H1 (cell line): ENCODE measurements at regions not wholly inside any gene's neighbourhood (a gene's known extent, or its start where the extent isn't known, plus 50 kb on each side); places are given as distances from the start of the nearest gene placed in this dataset.

Experiments used
- CEBPB ChIP-seq: IDR thresholded peaks from 2 replicates; pipeline ENCODE4 v1.6.1; 2012; ENCODE audit warnings: low read depth, low read length
- CHD7 ChIP-seq: fragments of 300-600 bp; sonication (generic); IDR thresholded peaks from 2 replicates; pipeline ENCODE4 v1.7.1; 2012; ENCODE audit warnings: low read length, moderate library complexity, mild to moderate bottlenecking, inconsistent platforms; ENCODE audit not compliant: insufficient replicate concordance
- CTCF ChIP-seq, 3 experiments: IDR thresholded peaks; 1 replicate in 2 of 3; 2 replicates in 1 of 3; pipeline versions ENCODE4 v1.5.1 to v1.6.1; 2011; ENCODE audit warnings: low read length in 3 of 3, mild to moderate bottlenecking in 3 of 3, inconsistent platforms in 2 of 3, low read depth in 1 of 3, moderate library complexity in 1 of 3; ENCODE audit not compliant: insufficient read depth in 1 of 3; ENCODE audit errors: control extremely low read depth in 1 of 3
- GABPA ChIP-seq: IDR thresholded peaks from 2 replicates; pipeline ENCODE4 v1.6.1; 2011; ENCODE audit warnings: mild to moderate bottlenecking, low read length, moderate library complexity, borderline replicate concordance; ENCODE audit not compliant: insufficient read depth
- NANOG ChIP-seq: IDR thresholded peaks from 2 replicates; pipeline ENCODE4 v1.6.1; 2011; ENCODE audit warnings: low read length, low read depth, mild to moderate bottlenecking, inconsistent platforms; ENCODE audit not compliant: insufficient read depth, poor library complexity, severe bottlenecking
- POLR2A ChIP-seq, 2 experiments: IDR thresholded peaks; 1 replicate in 1 of 2; 2 replicates in 1 of 2; pipeline ENCODE4 v1.6.1; 2011; ENCODE audit warnings: low read depth in 2 of 2, low read length in 2 of 2, mild to moderate bottlenecking in 2 of 2; ENCODE audit errors: control extremely low read depth in 1 of 2
- SIRT6 ChIP-seq: IDR thresholded peaks from one replicate; pipeline ENCODE4 v1.7.1; 2012; ENCODE audit warnings: low read length, inconsistent platforms
- SP1 ChIP-seq: IDR thresholded peaks from 2 replicates; pipeline ENCODE4 v1.6.1; 2011; ENCODE audit warnings: low read depth, low read length
- USF2 ChIP-seq: IDR thresholded peaks from 2 replicates; pipeline ENCODE4 v1.6.1; 2011; ENCODE audit warnings: low read length, improper control_type of control experiment

- TF ChIP-seq CHD7 = no peak
- no peak for TF ChIP-seq CTCF (IDR thresholded peaks at IDR 0.05; ENCODE audit: control extremely low read depth in 1 of 3, insufficient read depth in 1 of 3, low read depth in 1 of 3, low read length in 3 of 3)
- TF ChIP-seq POLR2A (IDR thresholded peaks at IDR 0.05; ENCODE audit: control extremely low read depth in 1 of 2, low read depth in 2 of 2, low read length in 2 of 2) = no peak
- TF ChIP-seq GABPA = no peak
- TF ChIP-seq USF2 = no peak
- no peak for TF ChIP-seq SP1
- no peak for TF ChIP-seq NANOG
- no peak for TF ChIP-seq SIRT6
- no peak for TF ChIP-seq CEBPB
These were observed 96.4 kb upstream of the ETV1 start (continued) for GRCh38 chr7:14085901-14086300.
